22Rv1 (cell line): ENCODE measurements at regions not wholly inside any gene's neighbourhood (a gene's known extent, or its start where the extent isn't known, plus 50 kb on each side); places are given as distances from the start of the nearest gene placed in this dataset.

Experiments
- CTCF ChIP-seq: fragments of 450-650 bp; IDR thresholded peaks from 2 replicates; pipeline ENCODE4 v1.5.1; 2017; ENCODE audit warnings: mild to moderate bottlenecking
- ZFX ChIP-seq: fragments of 450-650 bp; IDR thresholded peaks from 2 replicates; pipeline ENCODE4 v1.6.1; 2017; ENCODE audit warnings: antibody characterized with exemption, borderline replicate concordance

GRCh38 chr16:80062361-80063030 lies 462.0 kb upstream of the MAF start:
- TF ChIP-seq CTCF: no peak
- no peak for TF ChIP-seq ZFX
